Heart left ventricle (tissue), 16 donors: ENCODE measurements at regions not wholly inside any gene's neighbourhood (a gene's known extent, or its start where the extent isn't known, plus 50 kb on each side); places are given as distances from the start of the nearest gene placed in this dataset.
"Not testable (repeated sequence)": the region's sequence is repeated elsewhere in the genome, so short reads cannot be mapped to it uniquely, and the experiment has no call there.

ENCODE experiments used
- ATAC-seq, 4 donors: fragments of 200-7000 bp; cut with Tn5 transposase; one replicate each; pipeline ENCODE4 v1.9.1; 2020 to 2022; ENCODE audit warnings: moderate library complexity in 4 of 4, mild to moderate bottlenecking in 3 of 4, moderate number of reproducible peaks in 1 of 4
- DNase-seq, 5 donors: peaks; one replicate each; pipeline ENCODE4 v3.0.0-alpha.2; 2020
- H3K27ac ChIP-seq, 12 donors: fragments of 200-600 bp; sonication (generic) in 4 of 12; one replicate each; pipeline versions ENCODE4 v1.5.0 to v1.8.0; 2016 to 2022; ENCODE audit warnings: mild to moderate bottlenecking in 2 of 12
- H3K27me3 ChIP-seq, 9 donors: fragments of 200-600 bp; sonication (generic) in 2 of 9; one replicate each; pipeline versions ENCODE4 v1.5.1 to v1.8.0; 2016 to 2022; ENCODE audit warnings: mild to moderate bottlenecking in 3 of 9
- H3K36me3 ChIP-seq, 9 donors: fragments of 200-600 bp; sonication (generic) in 2 of 9; one replicate each; pipeline versions ENCODE4 v1.5.0 to v1.8.0; 2018 to 2022; ENCODE audit warnings: mild to moderate bottlenecking in 2 of 9
- H3K4me1 ChIP-seq, 12 donors: fragments of 200-600 bp; sonication (generic) in 4 of 12; one replicate each; pipeline versions ENCODE4 v1.5.0 to v1.8.0; 2016 to 2022; ENCODE audit warnings: mild to moderate bottlenecking in 3 of 12
- H3K4me3 ChIP-seq, 12 donors: fragments of 200-600 bp; sonication (generic) in 4 of 12; one replicate each; pipeline versions ENCODE4 v1.5.0 to v1.8.0; 2017 to 2022; ENCODE audit warnings: mild to moderate bottlenecking in 9 of 12, moderate library complexity in 4 of 12
- H3K9me3 ChIP-seq, 12 donors: fragments of 200-600 bp; sonication (generic) in 4 of 12; one replicate each; pipeline versions ENCODE4 v1.5.0 to v1.8.0; 2016 to 2022; ENCODE audit warnings: mild to moderate bottlenecking in 1 of 12
- POLR2A ChIP-seq, 2 donors: fragments of 450-650 bp; IDR thresholded peaks; one replicate each; pipeline ENCODE4 v1.6.1; 2017; ENCODE audit warnings: antibody characterized with exemption in 2 of 2, mild to moderate bottlenecking in 2 of 2, moderate library complexity in 2 of 2
- WGBS, 4 donors: extraction: QIAGEN DNeasy Blood & Tissue Kit in 2 of 4; methylation state at CpG; one replicate each; pipeline versions ENCODE4 v1.1.5 to v1.1.7; 2013 to 2018; 5-methylcytosine and 5-hydroxymethylcytosine counted together
- intact Hi-C, 10 donors: fragments of 100-400 bp; cut with DNase I; formaldehyde crosslinking; loops; one replicate each; pipeline versions ENCODE4 v1.11.1 to v1.14.2; 2022
- TF ChIP-seq, protein P1 (sequence below), 12 donors: fragments of 200-600 bp; sonication (generic) in 4 of 12; IDR thresholded peaks; one replicate each; pipeline versions ENCODE4 v1.5.0 to v1.8.0; 2018 to 2022; ENCODE audit warnings: antibody characterized with exemption in 12 of 12, mild to moderate bottlenecking in 5 of 12
- donor health status: ischemic (EF 13 %, LVEDD 7.1; RV severe dilation, severe dysfunction).
- donor health status: healthy with polysubstance abuse.
- donor health status: DM: no; HTN: yes; CAD: no.
- donor health status: DM: no; HTN: no; CAD: no.
- donor health status: ischemic (EF 25% LVEDD 6.9; RV normal size, moderate dysfunction).
- donor health status: ischemic (EF 25% LVEDD 5.7; RV mildly dilated, moderate dysfunction).
- donor health status: healthy.
- donor health status: DM: yes; HTN: yes; CAD: no.
- donor health status: ischemic (EF 35%, LVEDD 5.7; RV mildly dilated, moderate dysfunction).
- donor health status: nonischemic (EF 11% LVEDD 7.7; RV severe dilation, severe dysfunction).
- donor health status: DM: yes; HTN: yes; CAD: no.
- donor health status: PGD.
- donor health status: ischemic (EF 29% LVEDD 5.4; RV normal size, mild dysfunction).
- donor health status: nonischemic (EF 23%, LVEDD 6.1; RV moderate dilation, normal function).

DNA sequence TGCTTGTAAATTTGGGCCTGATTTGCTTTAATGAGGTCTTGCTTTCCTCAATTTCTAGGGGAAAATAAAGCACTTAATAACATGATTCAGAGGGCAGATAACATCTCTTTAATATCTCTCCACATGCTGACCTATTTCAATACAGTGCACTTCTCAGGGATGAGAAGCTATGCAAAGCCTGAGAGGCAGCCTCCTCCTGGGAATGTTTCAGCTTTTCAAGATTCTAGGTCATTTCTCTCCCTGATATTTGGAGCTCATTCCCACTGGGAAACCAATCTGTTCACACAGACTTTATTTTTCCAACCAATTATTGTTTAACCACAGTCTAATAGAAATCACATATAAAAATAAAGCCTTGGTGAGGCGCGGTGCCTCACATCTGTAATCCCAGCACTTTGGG is 67.0 kb upstream of the LSAMP start:
- H3K27me3 ChIP-seq, result no peaks in the 10 kb centered on the region

DNA sequence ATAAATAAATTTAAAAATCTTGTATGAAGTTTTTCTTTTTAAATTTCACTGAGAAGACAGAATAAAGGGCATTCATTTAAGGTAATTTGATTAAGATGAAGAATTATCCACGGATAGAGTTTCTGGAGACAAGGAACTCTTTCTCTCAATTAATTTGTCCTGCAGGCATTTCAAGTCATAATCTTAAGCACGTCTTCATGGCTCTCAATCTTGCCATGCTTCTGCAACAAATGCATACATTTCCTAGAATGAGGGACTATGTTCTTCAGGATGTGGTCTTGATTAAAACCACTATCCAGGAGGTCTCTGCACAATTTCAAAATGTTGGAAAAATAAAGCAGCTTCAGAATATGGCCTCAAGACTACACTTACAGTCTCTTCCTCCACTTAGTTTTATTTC is 67.6 kb upstream of the LSAMP start:
- no peaks in the 10 kb centered on the region for H3K27me3 ChIP-seq
- H3K27ac ChIP-seq, result no peak overlapping the region
- H3K4me1 ChIP-seq, result no peaks in the 10 kb centered on the region
- TF ChIP-seq, protein P1, sequence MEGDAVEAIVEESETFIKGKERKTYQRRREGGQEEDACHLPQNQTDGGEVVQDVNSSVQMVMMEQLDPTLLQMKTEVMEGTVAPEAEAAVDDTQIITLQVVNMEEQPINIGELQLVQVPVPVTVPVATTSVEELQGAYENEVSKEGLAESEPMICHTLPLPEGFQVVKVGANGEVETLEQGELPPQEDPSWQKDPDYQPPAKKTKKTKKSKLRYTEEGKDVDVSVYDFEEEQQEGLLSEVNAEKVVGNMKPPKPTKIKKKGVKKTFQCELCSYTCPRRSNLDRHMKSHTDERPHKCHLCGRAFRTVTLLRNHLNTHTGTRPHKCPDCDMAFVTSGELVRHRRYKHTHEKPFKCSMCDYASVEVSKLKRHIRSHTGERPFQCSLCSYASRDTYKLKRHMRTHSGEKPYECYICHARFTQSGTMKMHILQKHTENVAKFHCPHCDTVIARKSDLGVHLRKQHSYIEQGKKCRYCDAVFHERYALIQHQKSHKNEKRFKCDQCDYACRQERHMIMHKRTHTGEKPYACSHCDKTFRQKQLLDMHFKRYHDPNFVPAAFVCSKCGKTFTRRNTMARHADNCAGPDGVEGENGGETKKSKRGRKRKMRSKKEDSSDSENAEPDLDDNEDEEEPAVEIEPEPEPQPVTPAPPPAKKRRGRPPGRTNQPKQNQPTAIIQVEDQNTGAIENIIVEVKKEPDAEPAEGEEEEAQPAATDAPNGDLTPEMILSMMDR (IDR thresholded peaks at IDR 0.05), result no peak
- no peak for TF ChIP-seq POLR2A (IDR thresholded peaks at IDR 0.05)
- no peak for ATAC-seq
- H3K9me3 ChIP-seq, result no peaks in the 10 kb centered on the region
- no peak for DNase-seq
- no peak overlapping the region for H3K4me3 ChIP-seq
- WGBS, 4 donors, result 48 to 71% (median 68%) methylated on average over 2 of the region's 2 CpGs
- intact Hi-C loops, result loop anchor here in 1 of 10 donors (10.0 kb wide), 1 partner anchor 48 kb away; no protein-coding TSS in a partner anchor
- no peaks in the 10 kb centered on the region for H3K36me3 ChIP-seq

More for the DNA sequence above, 67.0 kb upstream of the LSAMP start:
- Histone ChIP-seq H3K4me1 (no peaks in the 10 kb centered on the region), H3K4me3 (no peak overlapping the region), H3K9me3 (no peaks in the 10 kb centered on the region), H3K27ac (no peak overlapping the region), H3K36me3 (no peaks in the 10 kb centered on the region)
- intact Hi-C loops, result loop anchor here in 1 of 10 donors (10.0 kb wide), 1 partner anchor 47 kb away; no protein-coding TSS in a partner anchor
- TF ChIP-seq, protein P1 (IDR thresholded peaks at IDR 0.05), result no peak
- TF ChIP-seq POLR2A (IDR thresholded peaks at IDR 0.05), result no peak
- WGBS, 4 donors, result 83 to 98% (median 95%) methylated on average over 2 of the region's 2 CpGs
- ATAC-seq, result no peak
- DNase-seq, result no peak

DNA sequence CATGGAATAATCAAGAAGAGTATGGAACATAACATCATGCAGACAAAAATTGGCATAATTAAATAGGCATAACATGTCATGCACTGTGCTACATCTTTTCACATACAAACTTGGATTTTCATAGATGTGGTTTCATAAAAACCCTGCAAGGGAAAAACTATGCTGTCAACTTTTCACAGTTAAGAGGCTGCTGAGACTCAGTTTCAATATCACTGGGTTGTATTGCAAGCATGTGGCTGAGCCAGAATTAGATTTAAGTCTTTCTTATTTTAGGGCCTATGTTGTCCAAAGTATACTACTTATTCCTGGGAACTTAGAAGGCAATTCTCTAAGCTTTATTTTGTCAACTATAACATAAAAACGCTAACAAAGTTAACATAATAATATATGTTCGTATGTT is 70.7 kb upstream of the LSAMP start:
- ATAC-seq, result no peak
- intact Hi-C loops, result loop anchor here in 1 of 10 donors (10.0 kb wide), 1 partner anchor 51 kb away; no protein-coding TSS in a partner anchor
- 28 to 60% (median 42%) methylated on average over 2 of the region's 2 CpGs for WGBS, 4 donors

DNA sequence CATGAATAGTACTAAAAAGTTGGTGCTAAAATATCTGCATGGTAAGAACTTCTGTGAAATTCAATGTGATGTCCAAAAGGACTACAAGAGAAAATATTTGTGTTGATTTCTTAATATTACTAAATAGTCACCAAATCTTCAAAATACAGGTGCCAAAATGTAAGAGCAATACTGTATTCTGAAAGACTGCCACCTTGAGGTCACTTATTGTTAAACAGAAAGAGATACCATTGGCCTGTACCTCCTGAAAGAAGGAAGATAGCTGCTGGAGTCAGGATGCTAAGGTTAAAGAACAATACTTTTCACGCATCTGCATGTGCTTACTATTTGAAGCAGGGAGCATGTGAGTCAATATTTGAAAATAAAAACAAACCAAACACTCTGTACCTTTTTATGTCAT is 72.0 kb upstream of the LSAMP start:
- 32 to 82% (median 70%) methylated on average over 1 of the region's 1 CpG for WGBS, 4 donors
- Histone ChIP-seq H3K4me3 (no peak overlapping the region), H3K9me3 (no peaks in the 10 kb centered on the region), H3K36me3 (no peaks in the 10 kb centered on the region), H3K27me3 (no peaks in the 10 kb centered on the region), H3K4me1 (no peaks in the 10 kb centered on the region), H3K27ac (no peak overlapping the region)
- DNase-seq (no peak), ATAC-seq (no peak)
- intact Hi-C loops, result loop anchor here in 1 of 10 donors (10.0 kb wide), 1 partner anchor 53 kb away; no protein-coding TSS in a partner anchor
- TF ChIP-seq, protein P1 (IDR thresholded peaks at IDR 0.05), result peak in 2 of 12 donors; percentile 12 to 14
- no peak for TF ChIP-seq POLR2A (IDR thresholded peaks at IDR 0.05)

More for the DNA sequence above, 70.7 kb upstream of the LSAMP start:
- Histone ChIP-seq H3K4me3 (no peak overlapping the region), H3K4me1 (no peaks in the 10 kb centered on the region), H3K36me3 (no peaks in the 10 kb centered on the region), H3K27ac (no peak overlapping the region), H3K9me3 (no peaks in the 10 kb centered on the region), H3K27me3 (no peaks in the 10 kb centered on the region)
- DNase-seq, result no peak
- TF ChIP-seq, protein P1 (IDR thresholded peaks at IDR 0.05), result no peak
- no peak for TF ChIP-seq POLR2A (IDR thresholded peaks at IDR 0.05)

DNA sequence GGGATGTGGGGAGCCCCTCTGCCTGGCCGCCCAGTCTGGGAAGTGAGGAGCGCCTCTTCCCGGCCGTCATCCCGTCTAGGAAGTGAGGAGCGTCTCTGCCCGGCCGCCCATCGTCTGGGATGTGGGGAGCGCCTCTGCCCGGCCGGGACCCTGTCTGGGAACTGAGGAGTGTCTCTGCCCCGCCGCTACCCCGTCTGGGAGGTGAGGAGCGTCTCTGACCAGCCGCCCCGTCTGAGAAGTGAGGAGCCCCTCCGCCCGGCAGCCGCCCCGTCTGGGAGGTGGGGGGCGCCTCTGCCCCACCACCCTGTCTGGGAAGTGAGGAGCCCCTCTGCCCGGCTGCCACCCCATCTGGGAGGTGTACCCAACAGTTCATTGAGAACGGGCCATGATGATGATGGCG is 73.8 kb upstream of the LSAMP start:
- 86 to 95% (median 94%) methylated on average over 10 to 25 of the region's 26 CpGs for WGBS, 4 donors
- not testable (repeated sequence) for H3K9me3 ChIP-seq, ATAC-seq

DNA sequence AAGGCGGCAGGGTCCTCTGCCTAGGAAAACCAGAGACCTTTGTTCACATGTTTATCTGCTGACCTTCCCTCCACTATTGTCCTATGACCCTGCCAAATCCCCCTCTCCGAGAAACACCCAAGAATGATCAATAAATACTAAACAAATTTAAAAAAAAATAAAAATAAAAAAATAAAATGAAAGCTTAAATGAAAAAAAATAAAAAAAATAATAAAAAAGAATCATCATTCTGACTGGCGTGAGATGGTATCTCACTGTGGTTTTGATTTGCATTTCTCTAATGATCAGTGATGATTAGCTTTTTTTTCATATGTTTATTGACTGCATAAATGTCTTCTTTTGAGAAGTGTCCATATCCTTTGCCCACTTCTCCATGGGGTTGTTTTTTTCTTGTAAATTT is 74.5 kb upstream of the LSAMP start:
- intact Hi-C loops, result loop anchor here in 1 of 10 donors (10.0 kb wide), 1 partner anchor 55 kb away; no protein-coding TSS in a partner anchor
- H3K4me3 ChIP-seq, H3K27me3 ChIP-seq, DNase-seq, H3K27ac ChIP-seq, H3K4me1 ChIP-seq, ATAC-seq, H3K36me3 ChIP-seq, H3K9me3 ChIP-seq: not testable (repeated sequence)
- WGBS, 4 donors, result 56 to 73% (median 67%) methylated on average over 2 to 3 of the region's 3 CpGs

More for the DNA sequence above, 73.8 kb upstream of the LSAMP start:
- not testable (repeated sequence) for H3K36me3 ChIP-seq, H3K4me1 ChIP-seq, DNase-seq, H3K27me3 ChIP-seq, H3K27ac ChIP-seq, H3K4me3 ChIP-seq
- intact Hi-C loops, result loop anchor here in 1 of 10 donors (10.0 kb wide), 1 partner anchor 54 kb away; no protein-coding TSS in a partner anchor
